H1 (cell line): ENCODE measurements at regions not wholly inside any gene's neighbourhood (a gene's known extent, or its start where the extent isn't known, plus 50 kb on each side); places are given as distances from the start of the nearest gene placed in this dataset.

Experiments used
- CTCF ChIA-PET: fragments of 300-600 bp; sonication (Branson Sonifier 250); formaldehyde crosslinking; loops from one replicate; lab custom pipeline; 2021; ENCODE audit not compliant: partially characterized antibody; lab: Charles Lee
- POLR2A ChIA-PET: fragments of 300-600 bp; sonication (Branson Sonifier 250); formaldehyde crosslinking; loops from one replicate; lab custom pipeline; 2021; ENCODE audit warnings: inconsistent platforms; ENCODE audit not compliant: partially characterized antibody; lab: Charles Lee
- DNase-seq, 2 experiments: peaks; one replicate each; pipeline versions ENCODE4 v3.0.0 to v3.0.0-alpha.2; 2010 to 2022; ENCODE audit warnings: low spot score in 2 of 2, low read depth in 1 of 2, mixed read lengths in 1 of 2
- FAIRE-seq: peaks from 2 replicates; lab custom pipeline; 2011; peaks lifted over from hg19 to GRCh38; lab: Jason Lieb, UNC
- H2AFZ ChIP-seq: 2 replicates; pipeline ENCODE4 v1.8.1; 2012; ENCODE audit warnings: low read length, inconsistent platforms
- H2AK5ac ChIP-seq: 2 replicates; pipeline ENCODE4 v1.6.1; 2013; ENCODE audit warnings: low read depth, low read length
- H2BK120ac ChIP-seq: replicated peaks from 2 replicates; pipeline ENCODE3; 2013; ENCODE audit warnings: low read depth, low read length, inconsistent platforms
- H2BK12ac ChIP-seq: 2 replicates; pipeline ENCODE4 v1.6.1; 2013; ENCODE audit warnings: low read depth, low read length
- H2BK15ac ChIP-seq: 2 replicates; pipeline ENCODE4 v1.6.1; 2013; ENCODE audit warnings: low read length
- H2BK20ac ChIP-seq: 2 replicates; pipeline ENCODE4 v1.6.1; 2013; ENCODE audit warnings: low read length
- H2BK5ac ChIP-seq: 2 replicates; pipeline ENCODE4 v1.6.1; 2013; ENCODE audit warnings: low read depth, low read length
- H3K14ac ChIP-seq: 2 replicates; pipeline ENCODE4 v1.6.1; 2013; ENCODE audit warnings: inconsistent platforms; ENCODE audit not compliant: insufficient read length
- H3K18ac ChIP-seq: 2 replicates; pipeline ENCODE4 v1.6.1; 2013; ENCODE audit warnings: low read length; ENCODE audit errors: extremely low read depth
- H3K23ac ChIP-seq: 2 replicates; pipeline ENCODE4 v1.6.1; 2013; ENCODE audit warnings: inconsistent platforms; ENCODE audit not compliant: insufficient read length
- H3K23me2 ChIP-seq: 2 replicates; pipeline ENCODE4 v1.6.1; 2013; ENCODE audit warnings: low read depth, low read length
- H3K27ac ChIP-seq: 2 replicates; pipeline ENCODE4 v1.6.1; 2011; ENCODE audit warnings: low read depth, low read length, inconsistent platforms
- H3K27me3 ChIP-seq, 4 experiments: replicated peaks in 1 of 4; 1 replicate in 1 of 4; 2 replicates in 3 of 4; pipeline versions ENCODE4 v1.6.1 to v1.8.1; 2011 to 2013; ENCODE audit warnings: low read length in 3 of 4, mild to moderate bottlenecking in 3 of 4, inconsistent platforms in 2 of 4, mixed read lengths in 2 of 4, moderate library complexity in 1 of 4; ENCODE audit not compliant: control insufficient read depth in 3 of 4, insufficient read depth in 3 of 4; ENCODE audit errors: extremely low read depth in 1 of 4
- H3K36me3 ChIP-seq, 4 experiments: 2 replicates each; pipeline versions ENCODE4 v1.6.1 to v1.8.1; 2011 to 2013; ENCODE audit warnings: mild to moderate bottlenecking in 4 of 4, low read length in 3 of 4, moderate library complexity in 2 of 4, control low read depth in 1 of 4, inconsistent platforms in 1 of 4; ENCODE audit not compliant: insufficient read depth in 4 of 4, control insufficient read depth in 2 of 4
- H3K4ac ChIP-seq: replicated peaks from 2 replicates; pipeline ENCODE3; 2013; ENCODE audit warnings: low read length, low read depth, mixed read lengths, inconsistent platforms; ENCODE audit not compliant: insufficient read length
- H3K4me1 ChIP-seq, 4 experiments: replicated peaks in 1 of 4; 1 replicate in 1 of 4; 2 replicates in 3 of 4; pipeline versions ENCODE4 v1.6.1 to v1.8.1; 2011 to 2013; ENCODE audit warnings: low read length in 3 of 4, inconsistent platforms in 2 of 4, mixed read lengths in 1 of 4; ENCODE audit not compliant: insufficient read depth in 4 of 4, control insufficient read depth in 3 of 4
- H3K4me2 ChIP-seq, 2 experiments: 2 replicates each; pipeline versions ENCODE4 v1.6.1 to v1.8.1; 2011 to 2013; ENCODE audit warnings: low read depth in 2 of 2, low read length in 2 of 2, control low read depth in 1 of 2, inconsistent platforms in 1 of 2, mild to moderate bottlenecking in 1 of 2; ENCODE audit not compliant: insufficient read depth in 1 of 2
- H3K4me3 ChIP-seq, 4 experiments: fragments of 200-600, 300-600 bp in 1 of 4; sonication (generic), shearing (Covaris generic), sonication (Bioruptor Twin) in 1 of 4; 2 replicates each; pipeline versions ENCODE4 v1.5.1 to v1.8.1; 2011 to 2016; ENCODE audit warnings: low read length in 4 of 4, low read depth in 3 of 4, control low read depth in 2 of 4, inconsistent platforms in 2 of 4, mild to moderate bottlenecking in 2 of 4, mixed read lengths in 1 of 4, moderate library complexity in 1 of 4; ENCODE audit not compliant: insufficient read depth in 2 of 4; ENCODE audit errors: extremely low read depth in 1 of 4
- H3K56ac ChIP-seq: replicated peaks from 2 replicates; pipeline ENCODE3; 2013; ENCODE audit warnings: low read depth, mild to moderate bottlenecking, mixed read lengths, low read length, inconsistent platforms; ENCODE audit not compliant: insufficient read length
- H3K79me1 ChIP-seq: 2 replicates; pipeline ENCODE4 v1.6.1; 2013; ENCODE audit warnings: low read depth, low read length, control low read depth
- H3K79me2 ChIP-seq, 2 experiments: 2 replicates each; pipeline versions ENCODE4 v1.6.1 to v1.8.1; 2012 to 2013; ENCODE audit warnings: low read length in 2 of 2, mild to moderate bottlenecking in 2 of 2, inconsistent platforms in 1 of 2; ENCODE audit not compliant: insufficient read depth in 2 of 2, control insufficient read depth in 1 of 2
- H3K9ac ChIP-seq, 4 experiments: replicated peaks in 1 of 4; 1 replicate in 1 of 4; 2 replicates in 3 of 4; pipeline versions ENCODE4 v1.6.1 to v1.8.1; 2011 to 2013; ENCODE audit warnings: low read depth in 3 of 4, low read length in 3 of 4, control low read depth in 2 of 4, mild to moderate bottlenecking in 2 of 4, moderate library complexity in 2 of 4, inconsistent platforms in 1 of 4; ENCODE audit errors: extremely low read depth in 1 of 4
- H3K9me3 ChIP-seq, 2 experiments: 2 replicates each; pipeline versions ENCODE4 v1.6.1 to v1.8.1; 2012 to 2013; ENCODE audit warnings: mild to moderate bottlenecking in 2 of 2, moderate library complexity in 2 of 2, control low read depth in 1 of 2, inconsistent platforms in 1 of 2, low read depth in 1 of 2, low read length in 1 of 2, mixed read lengths in 1 of 2; ENCODE audit not compliant: insufficient read depth in 2 of 2
- H4K20me1 ChIP-seq, 2 experiments: replicated peaks in 1 of 2; 2 replicates each; pipeline versions ENCODE3 to v1.8.1; 2011 to 2013; ENCODE audit warnings: inconsistent platforms in 2 of 2, low read length in 2 of 2, mild to moderate bottlenecking in 1 of 2; ENCODE audit not compliant: insufficient read depth in 2 of 2, control insufficient read depth in 1 of 2
- H4K5ac ChIP-seq: 2 replicates; pipeline ENCODE4 v1.6.1; 2013; ENCODE audit warnings: low read length, low read depth, mixed read lengths, inconsistent platforms; ENCODE audit not compliant: insufficient read length
- H4K8ac ChIP-seq: 2 replicates; pipeline ENCODE4 v1.8.0; 2013; ENCODE audit warnings: mild to moderate bottlenecking, moderate library complexity, low read length, inconsistent platforms; ENCODE audit not compliant: insufficient read depth; ENCODE audit errors: extremely low read depth
- H4K91ac ChIP-seq: replicated peaks from 2 replicates; pipeline ENCODE3; 2013; ENCODE audit warnings: low read length, mixed read lengths, inconsistent platforms; ENCODE audit not compliant: insufficient read length
- CBX5 ChIP-seq: fragments of 300-800, 300-1000 bp; sonication (generic); IDR thresholded peaks from 2 replicates; pipeline ENCODE4 v1.7.1; 2016; ENCODE audit warnings: antibody characterized with exemption, low read length, low read depth
- EGR1 ChIP-seq: IDR thresholded peaks from 2 replicates; pipeline ENCODE4 v1.6.1; 2011; ENCODE audit warnings: low read depth, low read length, borderline replicate concordance
- GABPA ChIP-seq: IDR thresholded peaks from 2 replicates; pipeline ENCODE4 v1.6.1; 2011; ENCODE audit warnings: mild to moderate bottlenecking, low read length, moderate library complexity, borderline replicate concordance; ENCODE audit not compliant: insufficient read depth
- GTF2F1 ChIP-seq: IDR thresholded peaks from 2 replicates; pipeline ENCODE4 v1.6.1; 2012; ENCODE audit warnings: low read depth, low read length, improper control_type of control experiment, borderline replicate concordance
- JUN ChIP-seq: IDR thresholded peaks from 2 replicates; pipeline ENCODE4 v1.6.1; 2011; ENCODE audit warnings: low read depth, mild to moderate bottlenecking, improper control_type of control experiment, low read length
- MAFK ChIP-seq: IDR thresholded peaks from 2 replicates; pipeline ENCODE4 v1.6.1; 2012; ENCODE audit warnings: low read depth, mild to moderate bottlenecking, improper control_type of control experiment, low read length
- RBBP5 ChIP-seq: IDR thresholded peaks from 2 replicates; pipeline ENCODE4 v1.7.1; 2012; ENCODE audit warnings: low read depth, mild to moderate bottlenecking, inconsistent platforms, low read length, moderate library complexity, borderline replicate concordance
- SIN3A ChIP-seq, 2 experiments: IDR thresholded peaks in 1 of 2; conservative IDR thresholded peaks in 1 of 2; 2 replicates each; pipeline ENCODE4 v1.6.1; 2011 to 2012; ENCODE audit warnings: low read length in 2 of 2, improper control_type of control experiment in 1 of 2, low read depth in 1 of 2, mild to moderate bottlenecking in 1 of 2
- SIRT6 ChIP-seq: IDR thresholded peaks from one replicate; pipeline ENCODE4 v1.7.1; 2012; ENCODE audit warnings: low read length, inconsistent platforms
- TAF7 ChIP-seq: optimal IDR thresholded peaks from 2 replicates; pipeline ENCODE3; 2011; ENCODE audit warnings: low read depth, mild to moderate bottlenecking, inconsistent platforms, low read length, moderate library complexity, borderline replicate concordance
- TBP ChIP-seq: IDR thresholded peaks from 2 replicates; pipeline ENCODE4 v1.6.1; 2011; ENCODE audit warnings: low read depth, low read length, improper control_type of control experiment
- WGBS, 2 experiments: shearing (Covaris generic) in 1 of 2; methylation state at CpG; one replicate each; pipeline versions ENCODE4 v1.1.6 to v1.1.7; 2013 to 2015; ENCODE audit warnings: low lambda C conversion rate in 2 of 2, mixed read lengths in 2 of 2, inconsistent platforms in 1 of 2, low coverage in 1 of 2, missing lambda C conversion rate in 1 of 2; ENCODE audit not compliant: insufficient replicate concordance in 2 of 2, insufficient coverage in 1 of 2, insufficient read length in 1 of 2; ENCODE audit errors: extremely low coverage in 1 of 2, missing lambda C conversion rate in 1 of 2; 5-methylcytosine and 5-hydroxymethylcytosine counted together

GRCh38 chr10:90407131-90407530, 450.7 kb downstream of the HTR7 start:
- Histone ChIP-seq H2BK5ac (no peak overlapping the region), H3K14ac (no peak overlapping the region), H3K9me3 (peaks cover 0 to 3% of the 10 kb centered on the region in 2 experiments; a peak in 1 of 4 replicates), H3K9ac (no peak overlapping the region), H4K5ac (no peak overlapping the region), H2AK5ac (no peak overlapping the region), H4K20me1 (no peaks in the 10 kb centered on the region), H3K23me2 (no peaks in the 10 kb centered on the region), H3K23ac (no peak overlapping the region), H4K8ac (no peak overlapping the region), H2BK120ac (no peak overlapping the region), H3K4me2 (no peak overlapping the region), H2AFZ (peak overlapping the region; percentile 48), H4K91ac (no peak overlapping the region), H3K18ac (no peak overlapping the region), H3K56ac (no peak overlapping the region), H3K79me1 (no peaks in the 10 kb centered on the region), H2BK15ac (no peak overlapping the region), H3K4ac (no peak overlapping the region), H3K36me3 (no peaks in the 10 kb centered on the region), H3K27ac (no peak overlapping the region), H3K27me3 (no peaks in the 10 kb centered on the region), H3K4me3 (no peak overlapping the region), H2BK20ac (no peak overlapping the region), H3K79me2 (no peaks in the 10 kb centered on the region), H3K4me1 (peaks cover 0 to 3% (median 1%) of the 10 kb centered on the region in 4 experiments; a peak in 1 of 7 replicates), H2BK12ac (no peak overlapping the region)
- ChIA-PET POLR2A (no interaction called here), CTCF (no interaction called here)
- no peak for DNase-seq
- no peak for FAIRE-seq
- 80% methylated on average over 3 of the region's 3 CpGs; no CpG with 5 or more reads in 1 of the 2 experiments for WGBS, 2 experiments
- no peak for TF ChIP-seq JUN
- no peak for TF ChIP-seq MAFK
- no peak for TF ChIP-seq SIRT6
- TF ChIP-seq SIN3A (conservative IDR thresholded peaks at IDR 0.05 in 1 of 2, IDR thresholded peaks at IDR 0.05 in 1 of 2; ENCODE audit: low read depth in 1 of 2, low read length in 2 of 2): no peak
- no peak for TF ChIP-seq EGR1
- no peak for TF ChIP-seq TBP
- TF ChIP-seq GTF2F1: no peak
- TF ChIP-seq RBBP5: no peak
- TF ChIP-seq CBX5: no peak
- TF ChIP-seq GABPA: no peak
- no peak for TF ChIP-seq TAF7
